NCI-H82 treated with DMSO at 0.1 percent for 48 hours (cell line): ENCODE measurements at regions not wholly inside any gene's neighbourhood (a gene's known extent, or its start where the extent isn't known, plus 50 kb on each side); places are given as distances from the start of the nearest gene placed in this dataset.
"Not testable (repeated sequence)": the region's sequence is repeated elsewhere in the genome, so short reads cannot be mapped to it uniquely, and the experiment has no call there.

Experiments used
- DNase-seq: peaks from one replicate; lab custom pipeline; 2025; ENCODE audit not compliant: unreplicated experiment; lab: John Stamatoyannopoulos, UW

DNA sequence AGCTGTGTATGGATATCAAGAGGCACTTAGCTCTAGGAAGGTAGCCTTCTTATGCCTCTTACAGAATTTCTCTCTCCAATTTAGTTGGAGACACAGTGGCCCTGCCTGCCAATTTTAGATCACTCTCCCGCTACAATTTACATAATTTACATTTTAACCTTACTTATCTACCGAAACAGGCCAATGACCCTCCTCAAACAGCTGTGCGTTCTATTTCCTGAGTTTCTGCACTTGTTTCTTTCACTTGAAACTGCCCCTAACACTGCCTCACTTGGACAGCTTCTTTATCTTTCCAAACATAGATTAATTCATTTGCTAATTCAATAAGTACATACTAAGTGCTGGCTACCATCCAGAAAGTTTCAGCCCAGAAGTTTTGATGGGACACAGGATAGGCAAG lies 52.9 kb upstream of the HDDC2 start:
- no peak for DNase-seq

DNA sequence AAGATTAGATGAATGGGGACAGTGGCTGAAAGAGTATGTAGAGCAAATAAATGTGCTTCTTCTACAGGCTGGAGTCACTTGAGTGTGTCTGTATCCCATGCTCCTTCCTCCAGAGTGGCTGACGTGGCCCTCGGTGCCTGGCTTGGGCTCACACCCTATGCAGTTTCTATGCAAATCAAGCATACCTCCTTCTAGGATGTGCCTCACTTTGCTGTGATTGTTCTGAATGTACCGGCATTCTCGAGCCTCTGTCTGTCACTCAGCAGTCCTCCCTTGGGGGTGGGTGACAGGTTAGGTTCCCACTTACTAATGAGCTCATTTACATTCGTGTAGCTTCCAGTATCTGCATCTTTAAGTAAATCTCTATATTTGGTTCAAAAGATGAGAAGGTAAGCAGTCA lies 55.1 kb upstream of the HDDC2 start:
- no peak for DNase-seq

DNA sequence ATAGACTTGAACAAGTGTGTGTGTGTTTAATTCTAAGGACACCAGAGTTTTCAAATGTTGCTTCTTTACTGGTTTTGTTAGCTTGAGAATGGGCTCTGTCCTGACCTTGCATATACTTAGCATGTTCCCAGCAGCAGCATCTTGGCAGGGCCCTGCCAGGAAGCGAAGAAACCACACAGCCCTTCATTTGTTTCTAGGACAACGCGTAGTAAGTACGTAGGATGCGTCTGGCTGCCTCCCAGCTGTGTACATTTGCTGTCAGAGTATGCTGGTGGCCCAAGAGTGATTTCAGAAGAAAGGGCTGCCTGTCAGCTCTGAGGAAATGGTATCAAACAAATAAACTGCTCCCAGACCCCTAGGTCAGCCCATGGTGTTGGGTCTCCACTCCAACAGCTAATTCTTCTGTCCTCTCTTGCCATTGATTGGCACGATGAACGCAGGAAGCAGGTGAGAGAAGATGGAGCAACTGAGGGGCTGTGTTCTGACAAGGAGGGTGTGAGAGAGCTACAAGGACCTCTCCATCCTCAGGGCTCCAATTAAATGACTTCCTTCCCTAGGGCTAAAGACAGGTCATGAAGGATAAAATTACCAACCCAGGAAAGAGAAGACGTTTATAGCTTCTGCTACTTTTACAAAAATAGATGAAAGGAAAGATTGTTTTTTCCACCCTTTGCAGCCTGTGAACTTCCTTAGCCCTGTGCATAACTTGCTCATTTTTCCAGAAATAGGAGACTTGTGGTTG lies 55.9 kb upstream of the HDDC2 start:
- DNase-seq, result no peak

DNA sequence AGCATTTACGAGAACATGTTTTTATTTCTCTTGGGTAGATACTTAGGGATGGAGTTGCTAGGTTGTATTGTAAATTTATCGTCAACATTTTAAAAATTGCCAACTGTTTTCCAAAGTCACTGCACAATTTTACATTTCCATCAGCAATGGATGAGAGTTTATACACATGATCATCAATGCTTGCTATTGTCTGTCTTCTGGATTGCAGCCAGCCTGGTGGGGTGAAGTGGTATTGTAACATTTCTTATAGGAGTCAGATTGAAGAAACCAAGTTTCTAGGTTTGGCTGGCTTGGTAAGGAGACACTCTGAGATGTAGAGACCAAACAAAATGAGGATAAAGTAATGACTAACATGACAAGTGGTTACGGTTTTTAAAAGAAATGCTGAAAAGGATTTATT lies 57.1 kb upstream of the HDDC2 start:
- DNase-seq, result no peak

DNA sequence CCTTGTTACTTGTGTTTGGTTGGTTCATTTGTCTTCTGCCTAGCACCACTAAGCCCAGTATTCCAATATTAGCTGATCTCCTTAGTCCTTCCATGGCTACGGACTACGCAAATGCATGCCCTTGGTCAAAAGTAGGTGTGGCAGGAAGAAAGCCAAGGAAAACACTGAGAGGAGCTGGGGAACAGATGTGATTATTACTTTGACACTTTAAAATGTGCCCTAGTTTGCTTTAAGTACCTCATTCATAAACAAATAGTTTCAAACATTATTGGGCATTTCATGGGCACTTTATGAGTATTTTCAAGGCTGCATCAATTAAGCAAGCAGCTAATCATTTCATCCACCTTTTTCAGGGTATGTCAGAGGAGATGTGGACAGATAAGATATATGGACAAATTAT lies 60.1 kb upstream of the HDDC2 start:
- DNase-seq, result no peak

DNA sequence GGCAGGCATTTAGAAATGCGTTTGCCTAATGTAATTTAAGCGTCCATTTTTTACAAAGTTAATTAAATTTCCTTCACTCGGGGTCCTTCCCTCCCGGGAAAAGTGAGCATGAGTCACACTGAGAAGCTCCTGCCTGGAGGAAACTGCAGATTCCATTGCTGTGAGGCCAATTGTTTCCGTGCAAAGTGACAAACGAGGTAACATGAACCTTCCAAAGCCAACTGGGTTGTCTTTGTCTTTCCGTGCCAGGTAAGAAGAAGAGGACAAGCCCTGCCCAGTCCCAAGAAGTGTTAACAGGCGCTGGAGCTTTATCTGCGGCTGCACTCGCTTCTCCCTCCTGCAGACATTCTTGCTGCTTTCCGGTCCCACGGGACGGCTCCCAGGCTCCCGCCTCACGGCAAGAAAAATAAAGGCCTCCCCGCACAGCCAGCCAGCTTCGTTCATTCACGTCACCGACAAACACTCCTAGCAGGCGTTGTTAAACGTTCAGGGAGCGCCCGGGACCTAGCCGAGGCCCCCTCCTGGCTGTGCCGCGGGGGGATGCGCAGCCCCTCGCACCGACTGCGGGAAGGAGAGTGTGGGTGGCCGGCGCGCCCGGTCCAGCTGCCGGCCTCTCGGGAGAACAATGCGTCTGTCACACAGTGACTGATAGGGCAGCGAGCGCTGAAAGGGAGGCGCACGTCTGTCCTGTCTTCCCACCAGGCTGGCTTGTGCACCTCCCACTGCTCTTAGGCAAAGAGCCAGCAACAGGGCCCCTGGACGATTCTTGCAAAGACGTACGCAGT lies 61.5 kb upstream of the HDDC2 start:
- peak; percentile 33 for DNase-seq

DNA sequence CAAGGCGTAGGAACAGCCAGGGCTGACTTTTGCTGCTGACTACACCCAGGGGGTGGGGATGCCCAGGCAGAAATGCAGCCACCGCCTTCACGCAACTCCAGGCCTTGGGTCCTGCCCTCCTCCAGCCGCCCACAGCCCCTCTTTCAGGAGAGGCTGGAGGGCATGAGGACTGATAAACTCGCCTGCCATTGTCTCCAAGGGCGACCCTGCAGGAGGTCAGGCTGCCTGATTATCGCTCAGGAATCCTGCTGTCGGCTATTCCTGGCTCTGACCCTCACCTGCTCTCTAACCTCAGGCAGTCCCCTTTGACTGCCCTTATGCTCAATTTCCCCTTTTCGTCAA lies 62.0 kb upstream of the HDDC2 start:
- DNase-seq, result no peak

DNA sequence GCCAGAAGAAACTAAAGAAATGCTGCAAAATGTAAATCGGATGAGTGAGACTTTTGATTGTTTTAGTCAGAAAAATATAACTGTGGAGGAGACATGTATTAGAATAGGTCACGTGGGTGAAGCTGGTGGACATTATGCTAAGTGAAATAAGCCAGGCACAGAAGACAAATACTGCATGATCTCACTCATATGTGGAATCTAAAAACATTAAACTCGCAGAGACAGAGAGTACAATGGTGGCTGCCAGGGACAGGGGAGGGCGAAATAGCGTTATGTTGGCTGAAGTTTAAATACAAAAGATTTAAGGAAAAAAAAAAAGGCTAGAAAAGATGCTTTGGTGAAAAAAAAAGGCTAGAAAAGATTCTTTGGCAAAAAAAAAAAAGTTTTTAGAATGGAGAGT lies 63.5 kb upstream of the HDDC2 start:
- DNase-seq, result no peak

DNA sequence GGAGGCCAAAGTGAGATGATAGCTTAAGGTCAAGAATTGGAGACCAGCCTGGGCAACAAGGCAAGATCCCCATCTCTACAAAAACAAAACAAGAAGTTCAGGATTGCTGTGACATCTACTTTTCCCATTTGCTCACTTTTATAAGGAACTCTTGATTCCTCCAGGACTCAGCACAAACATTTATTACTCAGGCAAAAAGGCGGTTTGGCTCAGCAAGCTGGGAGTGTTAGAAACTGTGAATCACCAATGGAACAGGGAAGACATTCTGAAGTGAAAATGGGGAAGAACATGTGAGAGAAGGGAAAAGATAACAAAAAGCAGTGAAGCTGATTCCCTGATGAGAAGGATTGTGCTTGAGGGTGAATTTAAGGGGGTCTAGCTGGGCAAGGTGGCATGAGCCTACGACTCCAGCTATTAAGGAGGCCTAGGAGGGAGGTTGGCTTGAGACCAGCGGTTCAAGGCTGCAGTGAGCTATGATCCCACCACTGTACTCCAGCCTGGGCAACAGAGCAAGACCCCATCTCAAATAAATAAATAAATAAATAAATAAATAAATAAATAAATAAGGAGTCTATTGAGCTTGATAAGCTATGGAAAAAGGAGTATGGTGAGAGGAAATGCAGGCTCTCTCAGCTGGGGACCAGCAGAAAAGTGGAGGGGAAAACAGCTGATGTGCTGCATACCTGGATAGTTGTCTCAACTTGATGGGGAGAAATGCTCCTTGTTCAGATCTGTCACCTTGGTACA lies 65.4 kb upstream of the HDDC2 start:
- no peak for DNase-seq

DNA sequence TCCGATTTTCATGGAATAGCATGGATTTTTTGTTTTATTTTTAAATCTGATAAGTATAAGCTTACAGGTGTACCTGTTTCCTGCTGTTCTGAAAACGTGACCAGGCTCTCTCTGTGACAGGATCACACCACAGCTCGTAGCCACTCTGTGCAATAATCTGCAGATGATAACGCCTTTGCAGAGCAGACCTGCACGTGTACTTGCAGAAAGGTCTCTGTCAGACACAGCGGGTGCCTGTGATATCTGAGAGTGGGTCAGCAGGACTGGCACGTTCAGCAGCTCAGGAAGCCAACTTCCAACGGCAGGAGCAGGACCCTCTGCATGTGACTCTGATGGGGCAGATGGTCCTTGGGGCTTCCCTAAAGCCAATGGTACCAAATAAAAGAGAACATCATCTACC lies 68.6 kb upstream of the HDDC2 start:
- DNase-seq, result no peak

DNA sequence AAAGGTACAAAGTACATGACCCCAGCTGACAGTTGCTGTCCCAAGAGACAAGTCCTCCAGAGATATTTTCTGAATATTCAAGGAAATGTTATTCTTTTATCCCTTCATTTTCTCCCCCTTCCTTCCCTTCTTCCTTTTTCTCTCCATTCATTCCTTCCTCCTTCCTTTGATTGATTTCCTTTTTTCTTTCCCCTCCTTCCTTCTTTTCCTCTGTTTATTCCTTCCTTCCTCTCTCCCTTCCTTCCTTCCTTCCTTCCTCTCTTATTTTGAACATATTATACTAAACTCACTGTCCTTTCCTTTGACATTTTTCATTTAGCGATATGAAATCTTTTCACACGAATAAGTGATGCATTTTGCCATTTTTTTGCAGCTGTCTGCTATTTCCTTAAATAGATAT lies 73.2 kb upstream of the HDDC2 start:
- DNase-seq, result no peak

DNA sequence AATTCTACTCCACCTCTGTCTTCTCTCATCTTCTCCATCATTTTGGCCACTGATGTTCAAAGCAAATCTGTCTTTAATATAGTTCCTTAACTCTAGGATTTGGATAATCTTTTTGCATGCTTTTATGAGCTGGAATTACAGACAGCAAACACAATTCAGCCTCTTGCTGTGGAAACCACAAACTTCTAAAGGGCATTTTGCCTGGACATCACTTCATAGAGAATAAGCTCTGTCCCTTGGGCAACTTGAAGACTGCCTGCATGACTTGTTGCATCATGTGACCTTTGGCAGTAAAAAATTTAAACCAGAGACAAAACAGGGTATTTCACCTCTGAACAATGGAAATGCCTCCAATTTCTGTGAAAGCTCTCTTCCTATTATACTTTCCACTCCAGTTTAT lies 74.1 kb upstream of the HDDC2 start:
- DNase-seq, result no peak

DNA sequence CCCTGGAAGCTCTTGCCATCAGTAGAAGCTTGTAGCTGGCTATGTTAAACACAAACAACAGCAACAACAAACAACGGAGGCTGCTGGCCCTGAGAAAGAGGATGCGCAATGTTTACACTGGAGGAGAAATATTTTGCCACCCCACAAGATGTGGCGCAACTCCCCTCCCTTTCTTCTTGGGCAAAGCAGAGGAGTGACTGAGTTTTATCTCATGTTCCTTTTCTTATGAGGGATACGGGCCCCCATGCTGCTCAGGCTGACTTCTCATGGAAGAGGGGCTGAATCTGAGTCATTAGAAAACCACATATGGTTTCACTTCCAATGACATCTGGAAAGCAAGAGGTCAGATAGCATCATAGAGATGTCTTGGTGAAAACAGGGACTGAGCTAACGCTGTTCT lies 75.9 kb upstream of the HDDC2 start:
- DNase-seq, result no peak

DNA sequence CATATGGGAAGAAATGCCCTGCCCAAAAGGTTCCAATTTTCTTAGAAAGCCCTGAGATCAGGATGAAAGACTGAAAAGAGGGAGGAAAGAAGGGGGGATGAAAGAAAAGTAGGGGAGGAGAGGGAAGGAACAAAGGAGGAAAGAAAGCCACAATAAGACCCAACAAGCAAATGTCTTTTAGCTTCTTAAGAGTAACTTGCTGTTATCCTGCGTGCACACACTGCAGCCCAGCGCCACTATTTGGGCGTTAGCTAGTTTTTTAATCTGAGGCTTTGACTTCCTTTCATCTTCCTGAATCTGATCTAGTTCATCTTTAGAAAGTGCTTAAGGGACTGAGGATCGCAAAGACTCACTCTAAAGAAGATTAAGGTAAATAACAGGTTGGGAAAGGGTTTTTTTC lies 77.4 kb upstream of the HDDC2 start:
- DNase-seq, result peak; percentile 6

DNA sequence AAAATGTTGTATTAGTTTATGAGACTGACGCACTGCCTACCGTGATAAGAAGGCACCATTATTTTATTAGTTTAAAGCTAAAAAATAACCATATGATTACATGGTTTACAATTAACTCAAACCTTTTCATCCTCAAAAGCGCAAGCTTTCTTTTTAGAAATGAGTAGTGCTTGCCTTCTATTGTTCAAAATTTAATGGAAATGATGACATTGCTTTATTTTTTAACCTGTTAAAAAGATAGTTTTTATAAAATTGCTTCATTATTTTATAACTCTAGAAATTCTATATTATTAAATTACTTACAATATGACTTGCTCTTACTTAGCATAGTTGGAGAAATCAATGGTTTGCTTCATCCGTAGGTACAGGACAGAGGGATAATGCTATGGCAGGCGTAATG lies 78.7 kb upstream of the HDDC2 start:
- DNase-seq, result no peak

DNA sequence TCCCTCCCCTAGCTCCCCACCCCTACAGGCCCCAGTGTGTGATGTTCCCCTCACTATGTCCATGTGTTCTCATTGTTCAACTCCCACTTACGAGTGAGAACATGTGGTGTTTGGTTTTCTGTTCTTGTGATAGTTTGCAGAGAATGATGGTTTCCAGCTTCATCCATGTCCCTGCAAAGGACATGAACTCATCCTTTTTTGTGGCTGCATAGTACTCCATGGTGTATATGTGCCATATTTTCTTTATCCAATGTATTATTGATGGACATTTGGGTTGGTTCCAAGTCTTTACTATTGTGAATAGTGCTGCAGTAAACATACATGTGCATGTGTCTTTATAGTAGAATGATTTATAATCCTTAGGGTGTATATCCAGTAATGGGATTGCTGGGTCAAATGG lies 84.6 kb upstream of the HDDC2 start:
- DNase-seq, result not testable (repeated sequence)

DNA sequence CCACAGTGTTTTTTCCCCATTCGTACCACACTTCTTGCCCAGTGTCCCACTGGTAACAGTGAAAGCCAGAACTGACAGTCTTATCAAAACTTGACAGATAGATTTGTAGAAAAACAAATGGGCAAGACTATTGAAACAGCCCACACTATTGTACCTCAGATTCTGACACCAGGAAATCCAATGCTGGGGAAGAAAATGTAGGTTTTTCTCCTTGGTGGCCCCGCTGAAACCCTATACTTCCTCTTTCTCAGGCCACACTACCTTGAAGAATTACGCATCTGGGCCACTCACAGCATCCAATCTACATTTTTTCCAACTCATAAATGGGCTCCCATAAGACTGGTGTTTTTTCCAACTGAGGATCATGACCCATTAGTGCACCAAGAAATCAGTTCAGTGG lies 90.9 kb upstream of the HDDC2 start:
- DNase-seq, result no peak

DNA sequence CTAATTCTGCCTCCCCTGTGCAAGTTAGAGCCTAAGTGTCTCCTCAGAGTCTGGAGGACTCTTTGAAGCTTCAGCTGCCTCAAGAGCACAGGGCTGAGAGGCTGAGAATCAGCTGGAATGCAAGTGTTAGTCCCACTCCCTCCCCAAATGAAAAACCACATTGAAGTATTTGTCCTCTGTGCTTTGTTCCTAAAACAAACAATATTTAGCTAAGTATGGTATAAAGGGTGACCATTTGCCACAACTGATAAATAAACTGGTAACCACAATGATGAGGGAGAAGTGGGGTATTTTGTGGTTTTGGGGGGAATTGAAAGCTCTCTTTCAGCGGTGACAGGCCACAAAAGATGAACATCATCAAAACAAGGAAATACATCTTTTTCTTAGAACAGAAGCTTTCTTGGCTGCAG lies 91.7 kb upstream of the HDDC2 start:
- no peak for DNase-seq

DNA sequence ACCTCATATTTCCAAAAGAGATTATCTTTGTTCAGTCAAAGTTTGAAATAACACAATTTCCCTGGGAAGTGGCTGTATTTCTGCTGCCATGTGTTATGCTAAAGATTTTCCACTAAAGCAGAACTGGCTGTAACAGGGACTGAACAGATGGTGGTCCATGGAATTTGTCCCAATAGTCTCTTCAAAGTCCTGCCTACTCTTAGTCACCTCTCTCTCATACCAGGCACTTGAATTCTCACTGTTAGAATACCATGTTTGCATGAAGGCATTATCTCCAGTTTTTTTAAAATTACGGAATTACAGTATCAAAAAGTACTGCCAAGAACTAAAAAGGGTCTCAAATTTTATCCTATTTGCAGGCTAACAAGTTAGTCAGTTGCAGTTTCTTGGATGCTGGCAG lies 105.0 kb upstream of the HDDC2 start:
- no peak for DNase-seq

DNA sequence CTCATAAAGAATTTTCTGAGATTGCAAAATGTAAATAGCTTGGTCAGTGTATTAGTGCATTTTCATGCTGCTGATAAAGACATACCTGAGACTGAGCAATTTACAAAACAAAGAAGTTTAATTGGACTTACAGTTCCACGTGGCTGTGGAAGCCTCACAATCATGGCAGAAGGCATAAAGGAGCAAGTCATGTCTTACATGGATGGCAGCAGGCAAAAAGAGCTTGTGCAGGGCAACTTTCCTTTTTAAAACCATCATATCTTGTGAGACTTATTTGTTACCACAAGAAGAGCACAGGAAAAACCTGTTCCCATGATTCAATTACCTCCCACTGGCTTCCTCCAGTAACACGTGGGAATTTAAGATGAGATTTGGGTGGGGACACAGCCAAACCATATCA lies 112.7 kb upstream of the HDDC2 start:
- no peak for DNase-seq

DNA sequence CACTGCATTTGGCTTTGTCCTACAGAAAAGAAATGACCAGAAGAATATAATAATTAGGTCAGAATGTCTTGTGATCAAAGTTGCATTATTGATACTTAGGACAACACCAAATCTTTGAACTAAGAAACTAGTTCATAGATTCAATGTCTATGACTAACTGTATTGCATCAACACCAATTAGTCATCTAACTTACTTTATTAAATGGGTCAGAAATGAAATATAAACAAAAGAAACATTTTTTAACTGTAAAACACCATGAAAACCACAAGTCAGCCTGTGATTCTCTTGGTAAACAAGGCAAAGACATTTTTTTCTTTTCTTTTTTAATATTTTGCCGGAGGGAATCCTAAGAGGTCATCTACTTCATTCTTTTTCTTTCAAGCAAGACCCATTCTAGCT lies 114.1 kb upstream of the HDDC2 start:
- DNase-seq, result no peak

DNA sequence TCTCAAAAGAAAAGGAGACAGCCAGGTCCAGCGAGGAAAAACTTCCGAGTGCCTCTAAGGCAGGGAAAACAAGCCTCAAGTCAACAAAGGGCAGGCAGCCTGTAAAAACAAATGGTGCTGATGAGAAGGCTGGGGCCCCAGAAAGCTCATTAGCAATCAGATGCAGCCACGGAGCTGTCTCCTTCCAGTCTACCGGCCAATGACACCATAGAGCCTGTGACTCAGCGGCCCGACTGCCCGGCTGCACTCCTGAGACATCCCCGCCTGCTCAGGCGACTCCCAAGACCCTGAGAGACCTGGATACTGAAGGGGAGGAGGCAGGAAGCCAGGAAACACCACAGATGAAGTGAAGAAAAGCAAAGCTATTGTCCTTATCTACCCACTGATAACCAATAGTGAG lies 120.1 kb upstream of the HDDC2 start:
- peak; percentile 29 for DNase-seq
